ENCODE measurements at regions not wholly inside any gene's neighbourhood (a gene's known extent, or its start where the extent isn't known, plus 50 kb on each side); places are given as distances from the start of the nearest gene placed in this dataset.

DNA sequence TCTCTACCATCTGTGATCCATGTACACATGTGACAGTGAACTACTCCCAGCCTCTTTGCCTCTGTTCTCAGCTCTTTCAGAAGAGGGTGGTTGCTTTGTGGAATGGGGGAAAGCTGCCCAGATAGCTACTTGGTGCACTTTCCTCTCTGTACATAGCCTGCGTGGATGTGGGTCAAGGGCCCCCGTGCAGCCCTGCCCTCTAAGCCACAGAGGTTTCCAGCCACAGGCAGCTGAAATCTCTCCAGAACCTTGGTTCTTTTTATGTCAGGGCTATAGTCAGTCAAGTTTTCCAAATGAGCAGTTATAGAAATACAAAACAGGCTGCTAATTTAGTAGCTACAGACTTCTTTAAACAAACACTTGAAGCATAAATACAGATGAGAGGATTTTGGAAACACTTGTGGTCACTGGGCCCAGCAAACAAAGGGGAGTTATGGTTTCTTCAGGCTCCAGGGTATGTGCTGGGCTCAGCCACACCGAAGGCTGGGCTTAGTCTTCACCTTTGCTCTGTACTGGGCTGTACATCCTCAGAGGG lies 199.7 kb upstream of the ASIC2 start:
- H3K36me3 Mint-ChIP-seq: no peaks in the 10 kb centered on the region
- peaks cover 0 to 6% (median 3%) of the 10 kb centered on the region in 3 donors for H3K27me3 Mint-ChIP-seq (ENCODE audit: low read depth in 3 of 3)
- no peak overlapping the region for H3K4me3 Mint-ChIP-seq
- H3K9ac ChIP-seq (ENCODE audit: insufficient read depth, low read length, poor library complexity, severe bottlenecking): no peak overlapping the region
- H3K36me3 ChIP-seq (replicated peaks in 1 of 2; ENCODE audit: control insufficient read depth in 1 of 2, insufficient read depth in 2 of 2, low read length in 2 of 2): no peaks in the 10 kb centered on the region
- peaks cover 0 to 3% (median 0%) of the 10 kb centered on the region in 7 donors for H3K9me3 Mint-ChIP-seq
- H3K4me3 ChIP-seq (replicated peaks in 1 of 3; ENCODE audit: low read depth in 2 of 3, low read length in 3 of 3): no peak overlapping the region
- TF ChIP-seq, protein P1, sequence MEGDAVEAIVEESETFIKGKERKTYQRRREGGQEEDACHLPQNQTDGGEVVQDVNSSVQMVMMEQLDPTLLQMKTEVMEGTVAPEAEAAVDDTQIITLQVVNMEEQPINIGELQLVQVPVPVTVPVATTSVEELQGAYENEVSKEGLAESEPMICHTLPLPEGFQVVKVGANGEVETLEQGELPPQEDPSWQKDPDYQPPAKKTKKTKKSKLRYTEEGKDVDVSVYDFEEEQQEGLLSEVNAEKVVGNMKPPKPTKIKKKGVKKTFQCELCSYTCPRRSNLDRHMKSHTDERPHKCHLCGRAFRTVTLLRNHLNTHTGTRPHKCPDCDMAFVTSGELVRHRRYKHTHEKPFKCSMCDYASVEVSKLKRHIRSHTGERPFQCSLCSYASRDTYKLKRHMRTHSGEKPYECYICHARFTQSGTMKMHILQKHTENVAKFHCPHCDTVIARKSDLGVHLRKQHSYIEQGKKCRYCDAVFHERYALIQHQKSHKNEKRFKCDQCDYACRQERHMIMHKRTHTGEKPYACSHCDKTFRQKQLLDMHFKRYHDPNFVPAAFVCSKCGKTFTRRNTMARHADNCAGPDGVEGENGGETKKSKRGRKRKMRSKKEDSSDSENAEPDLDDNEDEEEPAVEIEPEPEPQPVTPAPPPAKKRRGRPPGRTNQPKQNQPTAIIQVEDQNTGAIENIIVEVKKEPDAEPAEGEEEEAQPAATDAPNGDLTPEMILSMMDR (IDR thresholded peaks at IDR 0.05): no peak
- no peaks in the 10 kb centered on the region for H3K9me3 ChIP-seq (replicated peaks in 1 of 2; ENCODE audit: control insufficient read depth in 1 of 2, insufficient read depth in 1 of 2, low read length in 2 of 2)
- H3K79me2 ChIP-seq (ENCODE audit: insufficient read depth, low read length): no peaks in the 10 kb centered on the region
- H2AFZ ChIP-seq (ENCODE audit: insufficient read depth, low read depth, low read length, poor library complexity, severe bottlenecking): no peak overlapping the region
- WGBS (ENCODE audit: insufficient coverage): 90% methylated on average over 3 of the region's 3 CpGs
- no peak overlapping the region for H3K27ac Mint-ChIP-seq
- H3K27ac ChIP-seq (ENCODE audit: low read depth in 1 of 2, low read length in 2 of 2): no peak overlapping the region
- no peaks in the 10 kb centered on the region for H4K20me1 ChIP-seq (ENCODE audit: insufficient read depth, low read length)
- no peaks in the 10 kb centered on the region for H3K4me1 Mint-ChIP-seq
- DNase-seq: no peak
- intact Hi-C loops (cut with micrococcal nuclease): no loop called here
- H3K4me2 ChIP-seq (replicated peaks; ENCODE audit: extremely low read depth, low read length, poor library complexity, severe bottlenecking): no peak overlapping the region
- H3K4me1 ChIP-seq (ENCODE audit: control insufficient read depth in 1 of 2, insufficient read depth in 2 of 2, low read length in 2 of 2): no peaks in the 10 kb centered on the region
- no peaks in the 10 kb centered on the region for H3K27me3 ChIP-seq (ENCODE audit: control insufficient read depth in 2 of 2, insufficient read depth in 2 of 2, low read length in 2 of 2)

DNA sequence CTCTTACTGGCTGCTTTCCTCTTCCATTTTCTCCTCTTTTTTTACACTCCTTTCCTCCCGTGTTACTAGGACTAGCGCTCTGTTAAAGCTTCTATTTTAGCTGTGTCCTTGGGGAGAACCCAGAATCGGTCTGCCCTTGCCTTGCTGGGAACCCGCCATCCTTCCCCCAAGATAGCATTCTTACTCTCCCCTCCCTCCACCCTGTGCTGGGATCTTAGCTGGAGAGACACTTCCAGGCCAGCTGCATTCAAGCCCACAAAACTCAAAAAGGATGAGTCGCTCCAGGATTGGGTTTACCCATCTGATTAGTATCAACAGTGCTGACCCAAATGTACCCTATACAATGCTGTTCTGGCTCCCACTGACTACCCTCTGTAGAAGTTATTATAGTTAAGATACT lies 200.5 kb upstream of the ASIC2 start:
- Mint-ChIP-seq H3K27me3 (ENCODE audit: low read depth in 3 of 3) (peaks cover 0 to 3% (median 3%) of the 10 kb centered on the region in 3 donors), H3K4me3 (no peak overlapping the region), H3K27ac (no peak overlapping the region), H3K4me1 (no peaks in the 10 kb centered on the region), H3K9me3 (peaks cover 0 to 3% (median 0%) of the 10 kb centered on the region in 7 donors), H3K36me3 (no peaks in the 10 kb centered on the region)
- H3K36me3 ChIP-seq (replicated peaks in 1 of 2; ENCODE audit: control insufficient read depth in 1 of 2, insufficient read depth in 2 of 2, low read length in 2 of 2): no peaks in the 10 kb centered on the region
- no peaks in the 10 kb centered on the region for H3K79me2 ChIP-seq (ENCODE audit: insufficient read depth, low read length)
- H3K4me3 ChIP-seq (replicated peaks in 1 of 3; ENCODE audit: low read depth in 2 of 3, low read length in 3 of 3): no peak overlapping the region
- no peaks in the 10 kb centered on the region for H3K27me3 ChIP-seq (ENCODE audit: control insufficient read depth in 2 of 2, insufficient read depth in 2 of 2, low read length in 2 of 2)
- no peak overlapping the region for H3K9ac ChIP-seq (ENCODE audit: insufficient read depth, low read length, poor library complexity, severe bottlenecking)
- TF ChIP-seq, protein P1 (IDR thresholded peaks at IDR 0.05): no peak
- H2AFZ ChIP-seq (ENCODE audit: insufficient read depth, low read depth, low read length, poor library complexity, severe bottlenecking): no peak overlapping the region
- no peaks in the 10 kb centered on the region for H3K4me1 ChIP-seq (ENCODE audit: control insufficient read depth in 1 of 2, insufficient read depth in 2 of 2, low read length in 2 of 2)
- DNase-seq: no peak
- no peaks in the 10 kb centered on the region for H3K9me3 ChIP-seq (replicated peaks in 1 of 2; ENCODE audit: control insufficient read depth in 1 of 2, insufficient read depth in 1 of 2, low read length in 2 of 2)
- H3K27ac ChIP-seq (ENCODE audit: low read depth in 1 of 2, low read length in 2 of 2): no peak overlapping the region
- 87% methylated on average over 2 of the region's 5 CpGs for WGBS (ENCODE audit: insufficient coverage)
- intact Hi-C loops (cut with micrococcal nuclease): no loop called here
- H4K20me1 ChIP-seq (ENCODE audit: insufficient read depth, low read length): no peaks in the 10 kb centered on the region
- H3K4me2 ChIP-seq (replicated peaks; ENCODE audit: extremely low read depth, low read length, poor library complexity, severe bottlenecking): no peak overlapping the region

All from CD14-positive monocyte (primary cell).